CD14-positive monocyte (primary cell): ENCODE measurements at regions not wholly inside any gene's neighbourhood (a gene's known extent, or its start where the extent isn't known, plus 50 kb on each side); places are given as distances from the start of the nearest gene placed in this dataset.

Experiments used
- DNase-seq, 3 donors: peaks; one replicate each; pipeline ENCODE4 v3.0.0-alpha.2; 2011 to 2022
- H2AFZ ChIP-seq: 2 replicates; pipeline ENCODE4 v1.6.0; 2012; ENCODE audit warnings: mild to moderate bottlenecking, low read depth, low read length, inconsistent platforms; ENCODE audit not compliant: insufficient read depth, poor library complexity, severe bottlenecking
- H3K27ac ChIP-seq, 2 donors: 1 replicate in 1 of 2; 2 replicates in 1 of 2; pipeline ENCODE4 v1.5.1; 2012 to 2013; ENCODE audit warnings: low read length in 2 of 2, control low read depth in 1 of 2, inconsistent platforms in 1 of 2, low read depth in 1 of 2, mild to moderate bottlenecking in 1 of 2
- H3K27me3 ChIP-seq, 2 donors: one replicate each; pipeline versions ENCODE4 v1.6.0 to v1.6.1; 2011 to 2013; ENCODE audit warnings: low read length in 2 of 2; ENCODE audit not compliant: control insufficient read depth in 2 of 2, insufficient read depth in 2 of 2
- H3K36me3 ChIP-seq, 2 donors: replicated peaks in 1 of 2; 1 replicate in 1 of 2; 2 replicates in 1 of 2; pipeline versions ENCODE4 v1.5.1 to v1.6.1; 2012 to 2013; ENCODE audit warnings: low read length in 2 of 2, control low read depth in 1 of 2, inconsistent platforms in 1 of 2, mild to moderate bottlenecking in 1 of 2; ENCODE audit not compliant: insufficient read depth in 2 of 2, control insufficient read depth in 1 of 2
- H3K4me1 ChIP-seq, 2 donors: 1 replicate in 1 of 2; 2 replicates in 1 of 2; pipeline versions ENCODE4 v1.5.1 to v1.6.1; 2012 to 2013; ENCODE audit warnings: low read length in 2 of 2, control low read depth in 1 of 2, inconsistent platforms in 1 of 2, mild to moderate bottlenecking in 1 of 2, moderate library complexity in 1 of 2; ENCODE audit not compliant: insufficient read depth in 2 of 2, control insufficient read depth in 1 of 2
- H3K4me2 ChIP-seq: replicated peaks from 2 replicates; pipeline ENCODE3; 2012; ENCODE audit warnings: low read length, moderate library complexity, mild to moderate bottlenecking; ENCODE audit not compliant: poor library complexity, severe bottlenecking; ENCODE audit errors: extremely low read depth
- H3K4me3 ChIP-seq, 3 experiments: fragments of 200-600 bp in 1 of 3; sonication (generic) in 1 of 3; replicated peaks in 1 of 3; 1 replicate in 2 of 3; 2 replicates in 1 of 3; pipeline ENCODE4 v1.5.1; 2011 to 2013; ENCODE audit warnings: low read length in 3 of 3, mild to moderate bottlenecking in 3 of 3, control low read depth in 2 of 3, low read depth in 2 of 3, inconsistent platforms in 1 of 3, moderate library complexity in 1 of 3
- H3K79me2 ChIP-seq: 2 replicates; pipeline ENCODE4 v1.6.0; 2012; ENCODE audit warnings: mild to moderate bottlenecking, control low read depth, inconsistent platforms, low read length, moderate library complexity; ENCODE audit not compliant: insufficient read depth
- H3K9ac ChIP-seq: 2 replicates; pipeline ENCODE4 v1.6.0; 2017; ENCODE audit warnings: low read length, mild to moderate bottlenecking; ENCODE audit not compliant: insufficient read depth, poor library complexity, severe bottlenecking
- H3K9me3 ChIP-seq, 2 donors: replicated peaks in 1 of 2; 1 replicate in 1 of 2; 2 replicates in 1 of 2; pipeline versions ENCODE4 v1.5.1 to v1.6.1; 2012 to 2013; ENCODE audit warnings: low read length in 2 of 2, control low read depth in 1 of 2; ENCODE audit not compliant: control insufficient read depth in 1 of 2, insufficient read depth in 1 of 2
- H4K20me1 ChIP-seq: 2 replicates; pipeline ENCODE4 v1.6.0; 2012; ENCODE audit warnings: mild to moderate bottlenecking, low read length, control low read depth, moderate library complexity; ENCODE audit not compliant: insufficient read depth
- H3K27ac Mint-ChIP-seq, 7 donors: one replicate each; pipeline ENCODE4 v1.8.0; 2020; ENCODE audit warnings: mild to moderate bottlenecking in 7 of 7, mixed read lengths in 7 of 7, moderate library complexity in 6 of 7, inconsistent platforms in 2 of 7
- H3K27me3 Mint-ChIP-seq, 3 donors: one replicate each; pipeline ENCODE4 v1.8.0; 2021 to 2022; ENCODE audit warnings: low read depth in 3 of 3, mild to moderate bottlenecking in 3 of 3, mixed read lengths in 3 of 3, moderate library complexity in 3 of 3, inconsistent platforms in 1 of 3
- H3K36me3 Mint-ChIP-seq, 2 donors: one replicate each; pipeline ENCODE4 v1.8.0; 2020; ENCODE audit warnings: mixed read lengths in 2 of 2, inconsistent platforms in 1 of 2, mild to moderate bottlenecking in 1 of 2
- H3K4me1 Mint-ChIP-seq: one replicate; pipeline ENCODE4 v1.8.0; 2020; ENCODE audit warnings: mild to moderate bottlenecking, mixed read lengths
- H3K4me3 Mint-ChIP-seq, 2 donors: one replicate each; pipeline ENCODE4 v1.8.0; 2020; ENCODE audit warnings: mild to moderate bottlenecking in 2 of 2, mixed read lengths in 2 of 2, moderate library complexity in 1 of 2
- H3K9me3 Mint-ChIP-seq, 7 donors: one replicate each; pipeline ENCODE4 v1.8.0; 2020 to 2022; ENCODE audit warnings: mixed read lengths in 7 of 7, mild to moderate bottlenecking in 6 of 7, moderate library complexity in 6 of 7, inconsistent platforms in 2 of 7
- CTCF ChIP-seq: fragments of 200-600 bp; IDR thresholded peaks from one replicate; pipeline ENCODE4 v1.8.0; 2022; ENCODE audit warnings: antibody characterized with exemption, mild to moderate bottlenecking
- WGBS: methylation state at CpG from one replicate; pipeline ENCODE4 v1.1.5; 2013; ENCODE audit warnings: missing lambda C conversion rate; ENCODE audit not compliant: insufficient coverage; 5-methylcytosine and 5-hydroxymethylcytosine counted together
- intact Hi-C, 2 donors: fragments of 100-400 bp; cut with micrococcal nuclease; formaldehyde crosslinking; loops; one replicate each; pipeline versions ENCODE4 v1.15.0 to v1.15.1; 2023

GRCh38 chr2:2765839-2766495 lies 434.9 kb upstream of the MYT1L start:
- Histone ChIP-seq H3K4me3 (no peak overlapping the region), H3K79me2 (no peaks in the 10 kb centered on the region), H3K27ac (no peak overlapping the region), H3K27me3 (no peaks in the 10 kb centered on the region), H4K20me1 (no peaks in the 10 kb centered on the region), H3K4me1 (no peaks in the 10 kb centered on the region), H3K36me3 (no peaks in the 10 kb centered on the region), H2AFZ (no peak overlapping the region), H3K9me3 (no peaks in the 10 kb centered on the region), H3K4me2 (no peak overlapping the region), H3K9ac (no peak overlapping the region)
- H3K27ac Mint-ChIP-seq = no peak overlapping the region
- H3K27me3 Mint-ChIP-seq = peaks cover 0 to 5% (median 3%) of the 10 kb centered on the region in 3 donors
- no peak for TF ChIP-seq CTCF
- H3K4me3 Mint-ChIP-seq = no peak overlapping the region
- H3K36me3 Mint-ChIP-seq = no peaks in the 10 kb centered on the region
- intact Hi-C loops = no loop called here
- DNase-seq = no peak
- H3K4me1 Mint-ChIP-seq = no peaks in the 10 kb centered on the region
- H3K9me3 Mint-ChIP-seq = peaks cover 0 to 8% (median 2%) of the 10 kb centered on the region in 7 donors
- 94% methylated on average over 21 of the region's 22 CpGs for WGBS

GRCh38 chr2:2765176-2765800 lies 434.2 kb upstream of the MYT1L start:
- no peak overlapping the region for H2AFZ ChIP-seq
- H3K27me3 ChIP-seq = no peaks in the 10 kb centered on the region
- H3K4me1 ChIP-seq = no peaks in the 10 kb centered on the region
- H3K27ac ChIP-seq = no peak overlapping the region
- WGBS = 88% methylated on average over 16 of the region's 17 CpGs
- no peaks in the 10 kb centered on the region for H4K20me1 ChIP-seq
- H3K9me3 ChIP-seq = peaks cover 0 to 6% of the 10 kb centered on the region in 2 donors
- DNase-seq = no peak
- Mint-ChIP-seq H3K27ac (no peak overlapping the region), H3K27me3 (peaks cover 0 to 5% (median 3%) of the 10 kb centered on the region in 3 donors), H3K36me3 (no peaks in the 10 kb centered on the region), H3K4me1 (no peaks in the 10 kb centered on the region), H3K9me3 (peaks cover 0 to 9% (median 8%) of the 10 kb centered on the region in 7 donors), H3K4me3 (no peak overlapping the region)
- no peak for TF ChIP-seq CTCF
- intact Hi-C loops = no loop called here
- H3K4me2 ChIP-seq = no peak overlapping the region
- H3K4me3 ChIP-seq = no peak overlapping the region
- no peaks in the 10 kb centered on the region for H3K79me2 ChIP-seq
- no peak overlapping the region for H3K9ac ChIP-seq
- H3K36me3 ChIP-seq = no peaks in the 10 kb centered on the region
